CD4-positive, alpha-beta T cell treated with Interleukin-10 for 1 hour (primary cell): ENCODE measurements at regions not wholly inside any gene's neighbourhood (a gene's known extent, or its start where the extent isn't known, plus 50 kb on each side); places are given as distances from the start of the nearest gene placed in this dataset.
"Not testable (repeated sequence)": the region's sequence is repeated elsewhere in the genome, so short reads cannot be mapped to it uniquely, and the experiment has no call there.

Experiments used
- DNase-seq: peaks from one replicate; pipeline ENCODE4 v3.0.0-alpha.2; 2020

DNA sequence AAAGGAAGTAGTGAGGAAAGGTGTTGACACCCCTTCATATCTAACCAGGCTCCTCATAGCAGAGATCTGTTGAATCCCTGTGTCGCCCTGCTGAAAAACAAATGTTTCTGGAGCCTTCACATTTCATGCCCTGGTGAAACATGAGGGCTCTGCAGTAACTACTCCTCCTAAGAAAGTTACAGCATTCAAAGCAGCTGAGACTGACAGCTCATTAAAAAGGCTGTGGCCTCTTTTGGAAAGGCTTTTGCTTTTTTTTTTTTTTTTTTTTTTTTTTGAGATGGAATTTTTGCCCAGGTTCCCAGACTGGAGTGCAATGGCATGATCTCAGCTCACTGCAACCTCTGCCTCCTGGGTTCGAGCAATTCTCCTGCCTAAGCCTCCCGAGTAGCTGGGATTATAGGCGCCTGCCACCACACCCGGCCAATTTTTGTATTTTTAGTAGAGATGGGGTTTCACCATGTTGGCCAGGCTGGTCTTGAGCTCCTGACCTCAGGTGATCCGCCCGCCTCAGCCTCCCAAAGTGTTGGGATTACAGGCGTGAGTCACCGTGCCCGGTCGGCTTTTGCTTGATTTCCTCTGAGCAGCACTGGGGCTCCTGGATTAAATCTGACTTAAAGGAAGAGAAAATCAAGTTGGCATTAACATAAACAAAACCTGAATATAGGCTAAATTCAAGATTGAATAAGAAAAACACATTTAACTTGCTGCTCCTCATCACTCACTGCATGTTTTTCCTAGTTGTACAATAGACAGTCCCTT, 112.9 kb downstream of the PCSK1 start:
- DNase-seq: not testable (repeated sequence)

DNA sequence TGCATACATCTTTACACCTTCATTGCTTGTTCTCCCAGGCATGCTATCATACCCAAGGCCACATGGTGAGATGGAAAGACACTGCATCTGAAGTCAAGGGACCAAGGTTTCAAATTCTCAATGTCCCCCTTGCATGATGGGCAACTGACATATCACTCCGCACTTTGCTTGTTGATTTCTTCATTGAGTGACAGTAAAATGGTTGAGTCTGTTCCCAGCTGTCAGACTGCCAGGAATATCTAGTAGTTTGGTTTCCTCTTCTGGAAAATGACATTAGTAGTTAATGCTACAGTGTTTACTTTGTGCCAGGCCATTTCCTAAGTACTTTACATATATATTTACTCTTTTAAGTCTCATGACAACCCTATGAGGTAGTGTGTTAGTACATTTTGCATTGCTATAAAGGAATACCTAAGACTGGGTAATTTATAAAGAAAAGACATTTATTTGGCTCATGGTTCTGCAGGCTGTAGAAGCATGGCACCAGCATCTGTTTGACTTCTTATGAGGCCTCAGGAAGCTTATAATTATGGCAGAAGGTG, 114.4 kb downstream of the PCSK1 start:
- DNase-seq: no peak

DNA sequence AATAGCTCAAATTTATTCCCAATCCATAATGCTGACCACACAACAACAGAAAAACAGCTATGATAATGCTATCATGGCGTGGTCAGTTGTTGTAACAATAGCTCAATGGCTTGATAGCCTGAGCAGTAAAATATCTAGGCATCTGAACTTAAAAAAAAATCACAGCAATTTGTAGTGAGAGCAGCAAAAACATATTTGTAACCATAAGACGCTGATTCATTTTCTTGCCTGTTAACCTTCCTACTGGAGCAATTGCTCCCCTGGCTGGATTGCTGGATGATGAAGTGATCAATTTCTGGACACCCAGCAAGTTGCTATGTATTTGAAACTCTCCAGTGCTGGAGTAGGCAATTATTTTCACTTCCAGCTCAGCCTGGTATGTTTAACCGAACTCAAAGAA, 115.1 kb downstream of the PCSK1 start:
- DNase-seq: no peak

DNA sequence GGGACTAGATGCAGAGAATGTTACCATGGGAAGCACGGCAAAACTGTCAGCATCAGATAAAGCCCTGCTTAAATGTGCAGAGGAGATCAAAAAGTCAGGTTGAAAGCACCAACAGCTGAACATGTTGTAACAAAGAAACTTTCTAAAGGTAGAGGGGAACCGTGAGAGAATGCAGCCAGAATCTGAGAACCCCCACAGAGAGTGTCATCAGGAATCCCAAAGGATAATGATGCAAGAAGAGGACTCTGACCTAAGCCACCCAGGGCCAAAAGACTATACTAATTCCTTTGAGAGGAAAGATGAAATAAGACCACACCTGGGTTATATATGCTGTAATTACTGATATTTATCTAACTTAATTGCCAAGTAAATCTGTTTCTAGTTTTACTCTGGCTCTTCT, 116.6 kb downstream of the PCSK1 start:
- DNase-seq: no peak

DNA sequence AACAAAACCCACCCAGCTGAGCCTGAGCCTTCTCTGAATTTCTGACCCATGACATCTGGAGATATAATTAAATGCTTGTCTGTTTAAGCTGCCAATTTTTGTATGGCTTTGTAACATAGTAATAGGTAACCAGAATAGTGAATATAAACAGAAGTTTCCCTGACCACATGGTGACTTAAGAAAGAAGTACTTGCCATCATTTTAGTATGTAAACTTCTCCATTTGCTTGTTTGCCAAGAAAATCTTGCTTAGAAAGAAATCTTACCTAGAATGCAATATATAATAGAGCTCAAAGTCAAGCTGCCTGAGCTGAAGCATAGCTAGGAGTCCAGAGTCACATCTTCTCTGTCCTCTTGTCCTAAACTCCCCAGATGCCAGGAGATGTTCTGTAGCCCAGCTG, 117.0 kb downstream of the PCSK1 start:
- no peak for DNase-seq

DNA sequence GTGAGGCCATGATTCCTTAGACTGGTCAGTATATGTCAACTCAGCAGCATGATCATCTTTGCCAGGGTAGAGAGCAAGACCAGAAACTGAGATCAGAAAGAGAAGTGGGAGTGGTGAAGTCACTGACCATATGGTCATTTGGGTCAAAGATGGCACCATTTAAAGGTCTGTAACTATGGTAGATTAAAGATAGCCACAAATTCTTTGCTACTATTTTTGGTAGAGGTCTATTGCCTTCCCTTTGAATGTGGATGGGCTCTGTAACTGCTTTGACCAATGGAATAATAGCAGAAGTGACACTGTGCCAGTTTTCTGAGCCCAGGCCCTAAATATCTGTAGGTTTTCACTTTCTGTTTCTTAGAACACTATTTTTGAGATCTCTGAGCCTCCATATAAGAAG, 117.6 kb downstream of the PCSK1 start:
- no peak for DNase-seq

DNA sequence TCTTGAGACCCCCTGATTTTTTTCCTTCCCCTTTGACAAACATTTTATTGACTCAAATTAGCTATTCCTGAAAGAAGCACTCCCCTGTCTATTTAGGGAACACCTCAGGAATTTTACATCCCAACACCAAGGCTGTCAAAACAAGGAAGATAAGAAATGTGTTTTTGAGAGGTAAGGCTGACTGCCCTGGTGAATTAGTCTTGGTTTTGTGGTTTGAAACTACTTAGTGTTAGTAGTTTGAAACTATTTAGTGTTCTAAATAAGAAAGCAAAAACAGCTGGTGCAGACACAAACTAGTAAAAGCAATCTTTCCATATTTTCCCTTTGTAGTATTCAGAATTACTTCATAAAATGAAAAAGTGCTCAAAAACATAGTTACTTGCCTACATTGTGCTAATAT, 120.7 kb downstream of the PCSK1 start:
- no peak for DNase-seq

DNA sequence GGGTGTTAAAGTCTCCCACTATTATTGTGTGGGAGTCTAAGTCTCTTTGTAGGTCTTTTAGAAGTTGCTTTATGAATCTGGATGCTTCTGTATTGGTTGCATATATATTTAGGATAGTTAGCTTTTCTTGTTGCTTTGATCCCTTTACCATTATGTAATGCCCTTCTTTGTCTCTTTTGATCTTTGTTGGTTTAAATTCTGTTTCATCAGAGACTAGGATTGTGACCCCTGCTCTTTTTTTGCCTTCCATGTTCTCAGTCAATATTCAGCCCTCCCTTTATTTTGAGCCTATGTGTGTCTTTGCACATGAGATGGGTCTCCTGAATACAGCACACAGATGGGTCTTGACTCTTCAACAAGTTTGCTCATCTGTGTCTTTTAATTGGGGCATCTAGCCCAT, 126.0 kb downstream of the PCSK1 start:
- DNase-seq: not testable (repeated sequence)

DNA sequence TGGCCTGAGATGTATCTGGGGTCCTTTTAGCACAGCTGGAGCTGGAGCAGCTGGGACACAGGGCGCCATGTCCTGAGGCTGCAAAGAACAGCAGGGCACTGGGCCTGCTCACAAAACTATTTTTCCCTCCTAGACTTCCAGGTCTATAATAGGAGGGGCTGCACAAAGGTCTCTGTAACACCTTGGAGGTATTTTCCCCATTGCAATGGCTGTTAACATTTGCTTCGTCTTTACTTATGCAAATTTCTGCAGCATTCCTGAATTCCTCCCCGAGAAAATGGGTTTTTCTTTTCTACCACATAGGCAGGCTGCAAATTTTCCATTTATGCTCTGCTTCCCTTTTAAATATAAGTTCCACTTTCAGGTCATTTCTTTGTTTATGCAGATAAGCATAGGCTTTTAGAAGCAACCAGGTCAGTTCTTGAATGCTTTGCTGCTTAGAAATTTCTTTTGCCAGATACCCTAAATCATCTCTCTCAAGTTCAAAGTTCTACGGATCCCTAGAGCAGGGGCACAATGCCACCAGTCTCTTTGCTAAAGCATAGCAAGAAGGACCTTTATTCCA, 130.8 kb downstream of the PCSK1 start:
- no peak for DNase-seq

DNA sequence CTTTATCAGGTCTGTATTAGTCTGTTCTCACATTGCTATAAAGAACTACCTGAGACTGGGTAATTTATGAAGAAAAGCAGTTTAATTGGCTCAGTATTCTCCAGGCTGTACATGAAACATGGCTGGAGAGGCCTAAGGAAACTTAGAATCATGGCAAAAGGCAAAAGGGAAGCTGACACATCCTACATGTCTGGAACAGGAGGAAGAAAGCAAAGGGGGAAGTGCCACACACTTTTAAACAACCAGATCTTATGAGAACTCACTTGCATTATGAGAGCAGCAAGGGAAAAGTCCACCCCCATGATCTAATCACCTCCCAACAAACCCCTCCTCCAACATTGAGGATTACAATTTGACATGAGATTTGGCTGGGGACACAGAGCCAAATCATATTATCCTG, 132.1 kb downstream of the PCSK1 start:
- DNase-seq: no peak

DNA sequence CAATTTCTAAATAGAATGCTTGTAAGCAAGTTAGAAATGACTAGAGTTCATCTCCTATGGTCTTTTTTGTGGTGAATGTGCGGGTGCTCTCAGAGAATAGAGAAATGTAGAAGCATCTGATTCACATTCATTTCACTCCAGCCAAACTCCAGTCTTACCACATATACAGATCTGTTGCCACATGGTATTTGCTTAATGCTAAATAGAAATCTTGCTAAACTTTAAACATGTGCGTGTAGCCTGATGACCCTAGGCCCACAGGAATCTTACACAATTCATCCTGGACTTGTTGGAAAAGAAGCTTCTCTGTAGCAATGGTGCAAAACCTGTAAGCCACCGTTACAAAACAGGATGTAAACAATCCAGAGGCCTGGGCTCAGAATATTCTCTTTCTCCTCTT, 135.2 kb downstream of the PCSK1 start:
- no peak for DNase-seq

DNA sequence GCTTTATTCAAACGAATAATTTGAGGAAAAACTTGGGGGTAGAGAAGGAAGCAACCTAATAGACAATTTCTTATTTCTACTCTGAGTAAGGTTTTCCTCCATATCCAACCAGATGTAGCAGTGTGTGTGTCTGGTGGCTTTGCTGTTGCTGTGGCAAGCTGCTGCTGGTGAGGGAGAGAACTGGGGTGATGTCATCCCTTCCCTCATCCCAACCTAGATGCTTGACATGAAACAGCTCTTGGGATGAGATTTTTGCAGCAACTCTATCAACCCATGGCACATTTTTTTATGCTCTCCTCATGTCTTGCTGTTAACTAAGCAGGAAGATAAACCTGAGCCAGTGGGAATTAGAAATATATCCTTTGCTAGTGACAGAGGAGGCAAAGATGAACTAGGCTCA, 135.8 kb downstream of the PCSK1 start:
- no peak for DNase-seq

DNA sequence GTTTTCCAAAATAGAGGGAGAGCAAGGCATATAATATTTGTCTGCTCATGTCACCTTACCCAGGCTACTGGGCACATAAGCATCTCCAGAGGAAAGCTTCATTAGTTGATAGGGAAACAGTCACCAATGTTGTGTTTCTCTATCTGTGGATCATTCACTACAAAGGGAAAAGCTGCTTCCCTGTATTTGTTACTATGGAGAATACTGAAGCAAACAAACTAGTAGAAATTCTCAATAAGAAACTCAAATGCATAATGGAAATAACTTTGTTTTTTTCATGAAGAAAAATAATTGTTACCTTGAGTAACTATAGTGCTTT, 138.2 kb downstream of the PCSK1 start:
- DNase-seq: no peak

DNA sequence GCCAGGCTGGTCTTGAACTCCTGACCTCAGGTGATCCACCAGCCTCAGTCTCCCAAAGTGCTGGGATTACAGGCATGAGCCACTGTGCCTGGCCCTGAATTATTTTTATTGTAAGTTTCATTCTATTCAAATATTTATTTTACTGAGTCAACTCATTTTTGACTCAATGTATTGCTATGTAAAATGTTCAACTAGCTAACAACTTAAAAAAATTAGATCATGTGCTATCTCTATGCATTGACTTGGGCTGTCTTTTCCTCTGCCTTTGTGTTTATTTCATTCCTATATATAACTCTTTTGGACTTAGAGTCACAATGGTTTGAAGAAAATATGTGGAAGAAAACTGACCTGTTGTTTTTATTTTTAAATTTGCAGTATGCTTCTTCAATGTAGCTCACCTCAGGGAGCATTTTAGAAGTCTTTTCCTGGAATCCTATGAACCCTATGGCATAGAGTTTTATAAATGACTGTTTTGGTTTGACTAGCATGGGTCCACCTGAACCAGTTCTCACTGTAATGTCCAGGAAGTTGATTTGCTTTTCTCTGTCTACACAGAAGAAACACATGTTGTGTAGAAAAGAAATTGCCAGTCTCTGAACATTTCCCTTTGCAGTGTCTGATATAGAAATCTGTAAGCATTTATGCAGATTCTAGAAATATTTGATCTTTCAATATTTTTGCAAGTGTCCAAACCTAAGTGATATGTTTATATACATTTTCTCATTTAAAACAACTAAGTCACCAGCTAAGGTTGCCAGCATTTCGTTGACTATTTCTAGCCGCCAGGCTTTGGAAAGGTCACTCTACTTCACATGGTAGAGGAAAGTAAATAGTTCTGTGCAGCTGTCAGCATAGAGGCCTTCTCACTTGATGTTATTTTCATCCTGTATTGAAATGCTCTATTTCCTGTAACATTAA, 138.8 kb downstream of the PCSK1 start:
- no peak for DNase-seq

DNA sequence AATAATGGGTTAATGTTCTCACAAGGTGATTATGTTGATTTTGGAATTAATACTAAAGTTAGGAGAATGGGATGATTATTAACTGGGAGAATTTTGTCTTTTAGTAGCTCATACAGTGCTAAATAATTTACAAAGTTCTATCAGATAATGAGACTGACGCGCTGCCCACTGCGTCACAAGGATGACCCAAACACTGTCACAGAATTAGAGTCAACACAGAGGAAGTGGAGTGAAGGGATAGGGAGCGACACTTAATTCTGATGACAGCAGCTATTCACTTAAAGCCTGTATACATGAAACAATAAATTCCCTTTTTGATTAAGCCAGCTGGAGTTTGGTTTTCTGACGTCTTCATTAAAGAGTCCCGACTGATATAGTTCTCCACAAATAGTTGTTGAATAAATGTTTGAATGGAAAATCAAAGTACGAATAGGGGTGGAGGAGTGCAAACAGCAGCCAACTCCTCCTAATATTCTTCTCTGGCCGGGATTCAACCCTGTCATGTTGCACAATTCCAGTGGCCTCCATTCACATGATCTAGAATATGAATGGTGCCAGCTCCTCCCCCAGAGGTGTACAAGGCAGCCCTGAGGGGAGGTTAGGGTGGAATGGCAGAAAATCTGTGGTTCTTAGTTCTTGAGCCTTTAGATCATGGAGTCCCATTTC, 140.3 kb downstream of the PCSK1 start:
- no peak for DNase-seq

DNA sequence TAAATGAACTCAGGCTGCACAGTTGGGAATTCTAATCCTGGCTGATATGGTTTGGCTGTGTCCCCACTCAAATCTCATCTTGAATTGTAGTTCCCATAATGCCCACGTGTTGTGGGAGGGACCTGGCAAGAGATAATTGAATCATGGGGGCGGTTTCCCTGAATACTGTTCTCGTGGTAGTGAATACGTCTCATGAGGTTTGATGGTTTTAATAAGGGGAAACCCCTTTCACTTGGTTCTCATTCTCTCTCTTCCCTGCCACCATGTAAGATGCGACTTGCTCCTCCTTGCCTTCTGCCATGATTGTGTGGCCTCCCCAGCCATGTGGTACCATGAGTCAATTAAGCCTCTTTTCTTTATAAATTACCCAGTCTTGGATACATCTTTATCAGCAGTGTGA, 143.8 kb downstream of the PCSK1 start:
- DNase-seq: not testable (repeated sequence)

DNA sequence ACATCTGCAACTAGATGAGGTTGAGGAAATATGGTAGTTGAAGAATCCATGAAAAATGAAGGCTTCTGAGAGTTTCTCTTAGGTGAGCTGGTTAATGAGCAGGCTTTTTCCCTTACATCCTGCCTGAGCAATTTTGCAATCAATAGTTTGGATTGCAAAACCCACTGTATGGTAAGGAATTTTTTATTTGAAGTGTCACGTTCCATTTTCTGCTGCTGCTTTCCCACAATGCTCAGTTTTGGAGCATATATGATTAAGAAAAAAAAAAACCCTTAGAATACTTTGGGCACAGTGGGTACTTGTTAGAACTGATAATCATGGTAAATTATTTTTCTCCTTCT, 144.2 kb downstream of the PCSK1 start:
- no peak for DNase-seq

DNA sequence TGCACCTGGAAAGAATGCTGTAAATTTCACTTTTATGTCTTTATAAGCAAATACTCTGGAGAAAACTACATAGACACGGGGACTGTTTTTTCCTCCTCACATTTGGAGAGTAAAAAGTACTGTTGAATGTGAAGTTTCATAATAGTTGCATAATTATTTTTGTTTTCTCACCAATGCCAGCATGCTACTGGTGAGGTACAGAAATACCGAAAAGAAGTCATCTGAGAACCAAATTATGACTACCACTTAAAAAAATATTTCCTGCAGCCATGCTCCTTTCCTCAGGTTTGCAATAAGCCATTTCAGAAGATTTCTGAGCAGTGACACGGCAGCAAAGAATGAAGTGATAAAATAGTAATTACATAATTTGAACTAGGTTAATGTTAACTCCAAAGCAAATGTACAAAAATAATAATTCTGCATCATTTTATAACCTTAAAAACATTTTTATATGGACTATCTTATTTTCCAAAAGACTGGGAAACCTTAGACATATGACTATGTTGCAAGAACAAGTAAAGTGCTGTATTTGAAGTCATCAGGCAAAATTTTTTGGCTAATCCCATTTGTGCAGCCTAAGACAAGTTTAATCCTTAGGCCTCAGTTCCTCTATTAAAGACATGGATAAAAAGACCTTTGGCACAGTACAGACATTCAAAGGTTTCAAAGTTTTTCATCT, 144.7 kb downstream of the PCSK1 start:
- no peak for DNase-seq

DNA sequence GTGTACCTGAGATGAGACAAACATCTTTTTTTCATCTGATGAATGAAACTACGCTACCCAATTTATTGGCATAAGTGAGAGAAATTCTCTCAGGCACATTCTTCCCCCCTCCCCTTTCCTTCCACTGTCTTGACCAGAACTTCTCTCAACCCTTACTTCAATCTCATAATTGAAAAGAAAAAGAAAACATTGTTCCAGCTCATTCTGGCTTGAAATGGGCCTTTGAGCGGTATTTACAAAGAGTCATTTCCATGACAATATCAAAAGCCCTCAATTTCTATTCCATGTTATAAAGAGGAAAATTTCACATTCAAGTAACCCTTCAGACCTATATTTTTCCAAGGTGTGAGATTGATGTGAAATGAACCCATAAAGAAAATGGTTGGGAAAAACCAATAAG, 145.9 kb downstream of the PCSK1 start:
- DNase-seq: no peak

DNA sequence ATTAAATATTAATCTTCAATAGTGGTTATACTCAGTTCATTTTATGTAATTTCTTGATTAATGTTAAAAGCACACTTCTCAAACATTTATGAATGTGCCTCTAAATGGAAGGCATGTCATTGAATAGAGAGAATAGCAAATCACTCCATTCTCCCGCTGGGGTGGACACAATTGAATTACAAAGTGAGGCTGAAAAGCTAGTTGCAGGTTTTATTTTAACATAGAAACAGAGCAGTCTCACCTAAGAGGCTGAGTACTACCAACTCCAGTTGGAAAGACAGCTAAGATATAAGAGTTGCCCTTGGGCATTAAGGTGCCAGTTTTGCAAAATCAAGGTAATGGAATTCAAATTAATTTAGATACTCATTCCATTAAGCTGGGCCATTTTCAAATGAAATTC, 147.2 kb downstream of the PCSK1 start:
- DNase-seq: no peak

DNA sequence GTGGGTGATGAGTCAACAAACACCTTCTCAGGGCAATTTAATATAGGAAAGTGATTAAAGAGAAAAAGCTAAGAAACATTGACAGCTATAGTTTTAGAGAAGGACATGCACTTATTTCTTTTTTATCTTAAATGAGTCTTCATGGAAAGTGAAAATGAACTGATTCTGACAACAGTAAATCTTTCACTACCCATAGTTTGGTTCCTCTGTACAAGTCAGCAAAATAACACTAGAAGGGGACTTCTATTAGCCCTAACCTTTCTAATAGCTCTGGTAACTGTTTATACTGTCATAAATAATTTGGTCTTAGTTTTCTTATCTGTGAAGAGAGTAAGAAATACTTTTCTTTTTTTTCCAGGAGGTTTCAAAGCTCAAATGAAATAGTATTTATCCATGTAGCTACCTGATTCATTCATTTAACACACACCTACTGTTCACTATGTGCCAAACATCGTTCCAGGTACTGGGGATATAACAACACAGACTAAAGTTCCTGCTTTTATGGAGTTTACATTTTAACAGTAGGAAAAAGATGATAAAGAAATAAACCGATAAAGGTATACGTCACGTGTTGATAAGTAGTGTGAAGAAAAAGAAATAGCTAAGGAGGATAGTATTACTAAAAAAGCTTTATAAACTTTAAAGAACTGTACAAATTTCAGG, 148.2 kb downstream of the PCSK1 start:
- DNase-seq: no peak

DNA sequence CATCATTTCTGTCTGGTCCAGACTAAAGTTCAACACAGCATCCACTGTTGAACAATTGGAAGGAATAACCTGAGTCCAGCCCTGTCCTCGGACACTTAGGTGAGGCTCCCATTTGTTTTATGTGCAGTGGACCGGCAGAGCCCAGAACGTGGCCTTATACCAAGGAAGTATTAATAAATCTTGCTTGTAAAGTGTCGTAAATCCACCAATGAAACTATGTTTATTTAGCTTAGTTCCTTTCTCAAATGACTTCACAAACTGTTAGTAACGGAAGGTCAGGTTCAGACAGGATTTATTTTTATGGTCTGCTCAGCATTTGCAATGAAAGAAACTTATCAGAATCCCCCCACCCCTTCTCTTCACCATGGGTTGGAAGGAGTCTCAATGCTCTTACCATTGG, 149.5 kb downstream of the PCSK1 start:
- DNase-seq: no peak
